Activated CD4-positive, alpha-beta T cell treated with anti-CD3 and anti-CD28 coated beads, Interleukin-2, amount 10 ng/mL, durations not matched to agents 7 days and 5 days (primary cell): ENCODE measurements at regions not wholly inside any gene's neighbourhood (a gene's known extent, or its start where the extent isn't known, plus 50 kb on each side); places are given as distances from the start of the nearest gene placed in this dataset.

Experiments used
- CTCF ChIA-PET: fragments of 350-600 bp; sonication (Branson Sonifier 250); formaldehyde crosslinking; loops from one replicate; lab custom pipeline; 2021; ENCODE audit warnings: antibody characterized with exemption; lab: Charles Lee
- POLR2A ChIA-PET: fragments of 350-600 bp; sonication (Branson Sonifier 250); formaldehyde crosslinking; loops from one replicate; lab custom pipeline; 2021; ENCODE audit warnings: antibody characterized with exemption; lab: Charles Lee
- DNase-seq: peaks from one replicate; pipeline ENCODE4 v3.0.0-alpha.2; 2020
- H3K27ac Mint-ChIP-seq: one replicate; pipeline ENCODE4 v1.8.0; 2021; ENCODE audit warnings: mild to moderate bottlenecking, moderate library complexity, mixed read lengths
- H3K27me3 Mint-ChIP-seq: one replicate; pipeline ENCODE4 v1.8.0; 2021; ENCODE audit warnings: mixed read lengths
- H3K36me3 Mint-ChIP-seq: one replicate; pipeline ENCODE4 v1.8.0; 2021; ENCODE audit warnings: low read depth, mixed read lengths
- H3K4me1 Mint-ChIP-seq: one replicate; pipeline ENCODE4 v1.8.0; 2021; ENCODE audit warnings: mixed read lengths
- H3K4me3 Mint-ChIP-seq: one replicate; pipeline ENCODE4 v1.8.0; 2021; ENCODE audit warnings: mild to moderate bottlenecking, moderate library complexity, mixed read lengths
- H3K9me3 Mint-ChIP-seq: one replicate; pipeline ENCODE4 v1.8.0; 2021; ENCODE audit warnings: mixed read lengths

GRCh38 chr13:80973721-80974120, 632.8 kb upstream of the SPRY2 start:
- Mint-ChIP-seq H3K27me3 (no peaks in the 10 kb centered on the region), H3K4me3 (no peak overlapping the region), H3K36me3 (no peaks in the 10 kb centered on the region), H3K9me3 (no peaks in the 10 kb centered on the region), H3K4me1 (no peaks in the 10 kb centered on the region), H3K27ac (no peak overlapping the region)
- no peak for DNase-seq
- CTCF ChIA-PET: no interaction called here
- POLR2A ChIA-PET: no interaction called here

GRCh38 chr13:80972857-80973478, 632.0 kb upstream of the SPRY2 start:
- Mint-ChIP-seq H3K27me3 (no peaks in the 10 kb centered on the region), H3K36me3 (no peaks in the 10 kb centered on the region), H3K27ac (no peak overlapping the region), H3K4me1 (no peaks in the 10 kb centered on the region), H3K9me3 (no peaks in the 10 kb centered on the region), H3K4me3 (no peak overlapping the region)
- DNase-seq: no peak
- ChIA-PET CTCF (no interaction called here), POLR2A (no interaction called here)

- CTCF ChIA-PET: no interaction called here
- H3K4me3 Mint-ChIP-seq: no peak overlapping the region
- H3K27ac Mint-ChIP-seq: no peak overlapping the region
Observed at GRCh38 chr13:80965097-80965496, 624.2 kb upstream of the SPRY2 start.

GRCh38 chr13:80962855-80963254, 621.9 kb upstream of the SPRY2 start:
- Mint-ChIP-seq H3K27me3 (no peaks in the 10 kb centered on the region), H3K4me1 (no peaks in the 10 kb centered on the region), H3K9me3 (no peaks in the 10 kb centered on the region), H3K27ac (no peak overlapping the region), H3K36me3 (no peaks in the 10 kb centered on the region), H3K4me3 (no peak overlapping the region)
- no peak for DNase-seq
- POLR2A ChIA-PET: no interaction called here
- CTCF ChIA-PET: no interaction called here

More at GRCh38 chr13:80965097-80965496, 624.2 kb upstream of the SPRY2 start:
- H3K4me1 Mint-ChIP-seq: no peaks in the 10 kb centered on the region
- no peaks in the 10 kb centered on the region for H3K9me3 Mint-ChIP-seq
- DNase-seq: no peak
- no peaks in the 10 kb centered on the region for H3K27me3 Mint-ChIP-seq
- H3K36me3 Mint-ChIP-seq: no peaks in the 10 kb centered on the region
- POLR2A ChIA-PET: no interaction called here

- H3K4me3 Mint-ChIP-seq: no peak overlapping the region
- POLR2A ChIA-PET: no interaction called here
Observed at GRCh38 chr13:80962173-80962572, 621.2 kb upstream of the SPRY2 start.

GRCh38 chr13:80957019-80957655, 616.2 kb upstream of the SPRY2 start:
- no peaks in the 10 kb centered on the region for H3K9me3 Mint-ChIP-seq
- ChIA-PET POLR2A (no interaction called here), CTCF (no interaction called here)
- DNase-seq: no peak
- H3K4me1 Mint-ChIP-seq: no peaks in the 10 kb centered on the region
- H3K4me3 Mint-ChIP-seq: no peak overlapping the region
- no peak overlapping the region for H3K27ac Mint-ChIP-seq
- no peaks in the 10 kb centered on the region for H3K27me3 Mint-ChIP-seq
- no peaks in the 10 kb centered on the region for H3K36me3 Mint-ChIP-seq

More at GRCh38 chr13:80962173-80962572, 621.2 kb upstream of the SPRY2 start:
- Mint-ChIP-seq H3K9me3 (no peaks in the 10 kb centered on the region), H3K27ac (no peak overlapping the region), H3K4me1 (no peaks in the 10 kb centered on the region), H3K27me3 (no peaks in the 10 kb centered on the region), H3K36me3 (no peaks in the 10 kb centered on the region)
- DNase-seq: no peak
- CTCF ChIA-PET: no interaction called here

GRCh38 chr13:80955501-80955900, 614.6 kb upstream of the SPRY2 start:
- DNase-seq: no peak
- Mint-ChIP-seq H3K27ac (no peak overlapping the region), H3K9me3 (no peaks in the 10 kb centered on the region), H3K4me1 (no peaks in the 10 kb centered on the region), H3K4me3 (no peak overlapping the region), H3K27me3 (no peaks in the 10 kb centered on the region), H3K36me3 (no peaks in the 10 kb centered on the region)
- ChIA-PET POLR2A (no interaction called here), CTCF (no interaction called here)

- no peaks in the 10 kb centered on the region for H3K27me3 Mint-ChIP-seq
- H3K9me3 Mint-ChIP-seq: no peaks in the 10 kb centered on the region
- H3K4me3 Mint-ChIP-seq: no peak overlapping the region
- ChIA-PET POLR2A (no interaction called here), CTCF (no interaction called here)
- H3K4me1 Mint-ChIP-seq: no peaks in the 10 kb centered on the region
- H3K27ac Mint-ChIP-seq: no peak overlapping the region
- no peak for DNase-seq
- no peaks in the 10 kb centered on the region for H3K36me3 Mint-ChIP-seq
Observed at GRCh38 chr13:80952158-80952557, 611.2 kb upstream of the SPRY2 start.

GRCh38 chr13:80946008-80946802, 605.3 kb upstream of the SPRY2 start:
- Mint-ChIP-seq H3K9me3 (no peaks in the 10 kb centered on the region), H3K36me3 (no peaks in the 10 kb centered on the region), H3K4me3 (no peak overlapping the region), H3K27ac (no peak overlapping the region), H3K27me3 (no peaks in the 10 kb centered on the region), H3K4me1 (no peaks in the 10 kb centered on the region)
- no peak for DNase-seq
- CTCF ChIA-PET: no interaction called here
- POLR2A ChIA-PET: no interaction called here

GRCh38 chr13:80945328-80945727, 604.4 kb upstream of the SPRY2 start:
- CTCF ChIA-PET: no interaction called here
- POLR2A ChIA-PET: no interaction called here
- no peak for DNase-seq
- Mint-ChIP-seq H3K4me3 (no peak overlapping the region), H3K9me3 (no peaks in the 10 kb centered on the region), H3K27ac (no peak overlapping the region), H3K4me1 (no peaks in the 10 kb centered on the region), H3K36me3 (no peaks in the 10 kb centered on the region), H3K27me3 (no peaks in the 10 kb centered on the region)

GRCh38 chr13:80939581-80939980, 598.7 kb upstream of the SPRY2 start:
- no peaks in the 10 kb centered on the region for H3K27me3 Mint-ChIP-seq
- no peak overlapping the region for H3K4me3 Mint-ChIP-seq
- CTCF ChIA-PET: no interaction called here
- no peaks in the 10 kb centered on the region for H3K9me3 Mint-ChIP-seq
- POLR2A ChIA-PET: no interaction called here
- no peak for DNase-seq
- H3K4me1 Mint-ChIP-seq: no peaks in the 10 kb centered on the region
- no peak overlapping the region for H3K27ac Mint-ChIP-seq
- H3K36me3 Mint-ChIP-seq: no peaks in the 10 kb centered on the region

GRCh38 chr13:80931766-80932165, 590.8 kb upstream of the SPRY2 start:
- Mint-ChIP-seq H3K36me3 (no peaks in the 10 kb centered on the region), H3K27me3 (no peaks in the 10 kb centered on the region), H3K4me1 (no peaks in the 10 kb centered on the region), H3K4me3 (no peak overlapping the region), H3K27ac (no peak overlapping the region), H3K9me3 (no peaks in the 10 kb centered on the region)
- no peak for DNase-seq
- CTCF ChIA-PET: no interaction called here
- POLR2A ChIA-PET: no interaction called here

GRCh38 chr13:80931118-80931517, 590.2 kb upstream of the SPRY2 start:
- ChIA-PET POLR2A (no interaction called here), CTCF (no interaction called here)
- Mint-ChIP-seq H3K9me3 (no peaks in the 10 kb centered on the region), H3K4me3 (no peak overlapping the region), H3K36me3 (no peaks in the 10 kb centered on the region), H3K27ac (no peak overlapping the region), H3K27me3 (no peaks in the 10 kb centered on the region), H3K4me1 (no peaks in the 10 kb centered on the region)
- DNase-seq: no peak
